ENCODE measurements at regions not wholly inside any gene's neighbourhood (a gene's known extent, or its start where the extent isn't known, plus 50 kb on each side); places are given as distances from the start of the nearest gene placed in this dataset.
"Not testable (repeated sequence)": the region's sequence is repeated elsewhere in the genome, so short reads cannot be mapped to it uniquely, and the experiment has no call there.

DNA sequence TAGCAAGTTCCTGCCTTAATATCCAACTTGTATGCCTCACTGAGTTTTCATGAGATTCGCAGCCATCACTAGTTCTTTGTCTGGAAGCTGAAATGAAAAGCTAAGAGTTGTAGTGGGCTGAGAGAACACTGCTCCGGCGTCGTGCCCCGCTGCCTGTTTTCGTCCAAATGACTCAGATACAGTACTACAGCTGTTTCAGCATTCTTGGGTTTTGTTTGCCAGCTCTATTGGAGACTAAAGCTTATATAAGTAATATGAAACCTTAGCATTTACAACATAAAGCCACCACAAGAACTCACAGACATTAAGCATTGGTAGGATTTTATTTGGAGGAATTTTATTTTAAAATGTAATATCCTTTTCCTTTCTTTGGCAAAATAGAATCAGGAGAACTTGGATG, 299.7 kb downstream of the DLEU7 start:
- no peak for DNase-seq

DNA sequence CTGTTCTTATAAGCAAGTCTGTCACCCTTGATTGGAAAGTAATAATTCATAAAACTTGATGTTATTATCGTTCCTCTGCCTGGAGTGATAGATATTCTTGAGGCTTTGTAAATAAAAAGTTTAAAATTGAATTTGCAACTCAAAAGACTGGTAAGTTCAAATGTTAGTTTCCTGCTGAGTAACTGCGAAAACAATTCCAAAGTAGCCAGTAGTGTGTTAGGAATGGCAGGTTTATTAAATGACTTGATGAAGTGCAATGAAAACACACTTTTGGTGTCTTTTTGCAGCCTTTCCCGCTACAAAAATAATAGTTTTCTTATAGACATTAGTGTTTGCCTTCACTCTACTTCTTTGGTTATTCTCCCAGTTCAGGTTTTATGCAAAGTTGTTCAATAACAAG, 299.3 kb downstream of the DLEU7 start:
- DNase-seq: no peak

DNA sequence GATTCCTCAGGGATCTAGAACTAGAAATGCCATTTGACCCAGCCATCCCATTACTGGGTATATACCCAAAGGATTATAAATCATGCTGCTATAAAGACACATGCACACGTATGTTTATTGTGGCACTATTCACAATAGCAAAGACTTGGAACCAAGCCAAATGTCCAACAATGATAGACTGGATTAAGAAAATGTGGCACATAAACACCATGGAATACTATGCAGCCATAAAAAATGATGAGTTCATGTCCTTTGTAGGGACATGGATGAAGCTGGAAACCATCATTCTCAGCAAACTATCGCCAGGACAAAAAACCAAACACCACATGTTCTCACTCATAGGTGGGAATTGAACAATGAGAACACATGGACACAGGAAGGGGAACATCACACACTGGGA, 296.3 kb downstream of the DLEU7 start:
- not testable (repeated sequence) for DNase-seq

DNA sequence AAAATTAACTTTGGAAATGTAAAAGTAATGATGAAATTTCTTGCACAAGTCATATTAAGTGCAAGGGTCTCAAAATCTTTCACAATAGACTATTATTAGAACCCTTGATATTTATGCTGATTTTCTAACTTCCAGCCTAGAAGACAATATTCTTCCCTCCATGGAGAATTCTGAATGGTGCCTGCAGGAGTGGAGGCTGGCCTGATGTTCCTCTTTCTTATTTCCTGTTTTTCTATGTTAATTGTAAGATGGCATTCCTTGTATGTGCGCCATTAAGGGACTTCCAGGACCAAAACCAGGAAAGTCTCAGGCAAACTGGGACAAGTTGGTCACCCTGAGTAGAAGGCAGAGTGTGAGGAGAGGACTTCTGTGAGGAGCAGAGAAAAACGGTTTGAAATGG, 294.9 kb downstream of the DLEU7 start:
- no peak for DNase-seq

DNA sequence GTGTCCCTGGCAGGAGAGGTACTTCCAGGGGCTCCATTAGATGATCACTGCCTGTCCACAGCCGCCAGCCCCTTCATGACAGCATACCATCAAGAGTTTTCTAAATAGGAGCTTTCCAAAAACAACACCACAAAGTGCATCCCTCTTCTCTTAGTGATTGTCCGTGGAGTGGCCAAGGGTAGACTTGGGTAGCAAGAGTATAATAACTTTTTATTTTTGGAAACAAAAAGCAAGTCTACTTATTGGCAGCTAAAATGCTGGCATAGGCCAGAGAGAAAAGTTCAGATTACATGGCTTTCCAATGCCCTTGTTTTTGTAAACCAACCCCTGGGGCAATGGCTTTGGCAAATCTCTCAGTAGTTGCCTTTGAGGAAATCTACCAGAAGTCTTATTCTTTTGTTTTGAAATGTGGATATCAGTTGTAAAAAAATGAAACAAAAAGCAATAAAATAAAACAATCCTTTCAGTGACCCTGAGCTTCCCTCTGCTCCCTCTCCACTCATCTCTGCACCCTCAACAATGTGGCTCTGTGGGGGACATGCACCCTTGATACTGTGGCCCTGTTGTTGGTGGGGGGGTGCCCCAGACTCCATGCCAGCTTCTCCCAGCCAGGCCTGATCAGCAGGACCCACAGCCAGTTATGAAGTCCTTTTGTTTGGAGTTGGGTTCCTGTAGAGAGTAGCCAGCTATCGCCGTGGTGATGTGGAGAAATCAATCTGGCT, 294.1 kb downstream of the DLEU7 start:
- no peak for DNase-seq

DNA sequence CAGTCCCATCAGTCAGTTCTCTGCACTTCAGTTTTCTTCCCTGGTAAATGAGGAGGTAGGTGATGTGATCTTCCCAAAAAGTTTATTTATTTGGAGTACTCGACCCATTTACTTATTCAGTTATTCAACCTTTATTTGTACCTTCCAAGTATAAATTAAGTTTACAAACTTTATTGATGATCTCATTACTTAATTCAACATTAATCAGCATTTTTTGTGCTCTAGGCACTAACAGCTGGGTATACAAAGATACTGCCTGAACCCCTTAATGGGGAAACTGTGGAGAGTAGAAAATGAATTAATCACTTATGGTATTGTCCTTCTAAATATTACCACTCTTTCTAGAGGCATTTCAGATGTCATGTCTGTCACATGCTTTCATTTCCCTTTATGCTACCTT, 293.3 kb downstream of the DLEU7 start:
- no peak for DNase-seq

DNA sequence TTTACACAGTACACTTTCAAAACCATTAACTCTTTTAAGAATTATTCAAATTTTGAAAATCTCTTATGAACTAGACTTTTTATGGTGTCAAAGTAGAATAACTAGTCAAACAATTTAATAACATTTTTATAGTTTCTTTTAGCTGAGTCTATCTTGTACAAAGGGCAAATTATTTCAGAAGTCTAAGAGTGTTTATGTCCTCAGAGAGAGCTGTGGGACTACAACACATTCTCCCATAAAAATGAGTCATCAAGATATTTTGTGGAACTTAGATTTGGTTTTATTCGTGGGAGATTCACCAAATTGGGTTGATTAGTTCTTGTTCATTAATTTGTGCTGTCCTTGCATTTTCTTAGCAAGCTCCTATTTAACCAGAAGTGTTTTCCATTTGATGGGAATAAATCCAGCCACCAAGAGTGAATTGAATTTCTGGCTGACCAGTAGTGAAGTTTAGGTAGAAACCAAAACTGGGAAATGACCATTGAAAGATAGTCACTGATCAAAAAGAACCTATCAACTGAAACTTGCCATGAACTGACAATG, 291.0 kb downstream of the DLEU7 start:
- DNase-seq: no peak

DNA sequence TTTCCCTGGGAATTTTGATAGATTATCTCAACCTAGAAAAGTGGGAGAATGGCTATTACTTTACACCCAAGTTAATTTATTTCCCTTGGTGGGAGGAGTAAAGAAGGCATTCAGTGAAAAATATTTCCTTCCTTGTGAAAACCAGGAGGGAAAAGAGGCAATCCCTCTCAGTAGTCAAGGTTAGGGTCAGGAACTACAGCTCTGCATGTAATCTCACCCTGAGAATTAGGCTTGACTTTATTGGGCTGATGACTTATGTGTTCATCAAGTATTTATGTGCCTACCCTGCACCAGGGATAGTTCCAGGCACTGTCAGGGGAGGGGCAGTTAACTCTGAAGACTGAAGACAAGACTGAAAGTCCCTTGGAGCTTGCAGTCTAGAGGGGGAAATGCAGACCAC, 281.8 kb downstream of the DLEU7 start:
- no peak for DNase-seq

DNA sequence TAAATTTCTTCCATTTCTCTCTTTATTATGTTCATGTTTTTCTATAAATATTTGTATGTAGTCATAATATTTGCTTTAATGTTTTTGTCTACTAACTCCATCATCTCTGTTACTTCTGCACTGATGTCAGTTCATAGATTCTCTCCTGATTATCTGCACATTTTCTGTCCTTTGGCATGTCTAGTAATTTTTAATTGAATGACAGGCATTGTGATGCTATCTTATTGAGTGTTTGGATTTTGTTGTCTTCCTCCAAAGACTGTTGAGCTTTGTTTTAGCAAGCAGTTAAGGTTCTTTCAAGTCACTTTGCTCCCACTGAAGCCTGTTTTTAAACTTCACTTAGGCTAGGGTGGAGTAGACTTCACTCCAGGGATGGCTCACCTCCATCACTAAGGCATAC, 276.8 kb downstream of the DLEU7 start:
- DNase-seq: no peak

DNA sequence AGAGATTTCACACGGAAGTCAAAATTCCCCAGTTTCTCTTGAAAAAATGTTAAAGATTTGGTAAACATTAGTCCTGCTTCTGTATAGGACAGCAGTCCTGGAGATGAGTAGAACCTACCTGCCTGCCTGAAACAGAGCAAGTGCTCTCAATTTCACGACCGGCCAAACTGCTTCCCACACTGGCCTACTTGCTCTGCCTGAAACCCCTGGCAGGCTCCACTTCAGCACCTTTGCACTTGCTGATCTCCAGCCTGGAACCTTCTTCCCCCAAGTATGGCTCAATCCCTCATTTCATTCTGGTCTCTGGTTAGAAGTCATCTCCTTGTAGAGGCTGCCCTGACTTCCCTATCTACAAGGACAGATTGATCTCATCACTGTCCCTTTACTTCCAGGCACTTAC, 271.4 kb downstream of the DLEU7 start:
- DNase-seq: no peak

DNA sequence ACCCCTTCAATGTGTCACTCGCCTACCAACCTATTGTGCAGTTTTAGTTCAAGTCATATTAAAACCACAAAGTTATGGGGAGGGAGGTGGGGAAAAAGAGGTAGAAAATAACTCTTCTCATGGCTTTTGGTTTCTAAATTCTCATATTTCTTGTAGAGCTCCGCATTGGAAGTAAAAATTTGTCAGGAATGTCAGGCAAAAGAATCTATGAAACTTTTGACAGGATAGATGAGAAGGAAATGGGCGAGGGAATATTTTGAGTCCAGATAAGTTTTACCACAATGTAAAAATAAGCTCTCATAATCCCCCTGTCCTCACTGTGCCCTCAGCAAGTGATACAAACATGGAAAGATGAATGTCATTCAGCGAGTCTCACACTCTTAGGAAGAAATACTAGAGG, 270.4 kb downstream of the DLEU7 start:
- no peak for DNase-seq

DNA sequence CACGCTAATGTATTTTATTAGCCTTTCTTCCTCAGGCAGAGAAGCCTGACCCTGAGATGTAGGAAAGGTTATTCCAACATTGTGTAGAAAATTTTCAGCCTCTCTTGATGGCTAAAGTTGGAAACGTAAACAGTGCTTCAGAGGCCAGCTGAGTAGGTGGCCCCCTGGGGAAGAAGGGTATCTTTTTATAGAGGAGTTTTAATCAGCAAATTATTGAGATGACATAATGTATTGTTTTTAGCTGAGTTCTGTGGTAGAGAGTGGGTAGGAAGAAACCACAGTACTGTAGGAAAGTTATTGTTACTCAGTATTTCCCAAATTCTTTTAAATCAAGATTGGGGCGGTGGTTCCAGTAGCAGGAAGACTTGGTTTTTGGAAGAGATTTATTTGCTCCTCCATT, 268.8 kb downstream of the DLEU7 start:
- DNase-seq: no peak

DNA sequence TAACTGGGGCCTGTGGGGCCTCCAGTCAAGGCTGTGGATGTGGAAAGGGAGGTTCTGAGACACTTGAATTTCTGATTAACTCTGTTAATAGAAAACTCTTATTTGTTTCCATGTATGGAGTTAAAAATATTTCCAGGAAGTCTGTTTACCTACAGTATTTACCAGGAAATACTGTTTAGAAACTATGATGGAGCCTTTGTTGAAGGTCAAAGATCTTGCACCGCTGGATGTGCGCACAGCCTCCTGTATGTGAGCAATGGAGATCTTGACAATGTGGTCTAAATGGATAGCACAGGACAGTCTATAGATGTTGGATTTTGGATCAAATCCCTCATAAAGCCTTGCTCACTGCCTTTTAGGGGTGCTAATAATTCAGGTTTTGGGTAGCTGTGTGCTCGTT, 268.4 kb downstream of the DLEU7 start:
- DNase-seq: no peak

DNA sequence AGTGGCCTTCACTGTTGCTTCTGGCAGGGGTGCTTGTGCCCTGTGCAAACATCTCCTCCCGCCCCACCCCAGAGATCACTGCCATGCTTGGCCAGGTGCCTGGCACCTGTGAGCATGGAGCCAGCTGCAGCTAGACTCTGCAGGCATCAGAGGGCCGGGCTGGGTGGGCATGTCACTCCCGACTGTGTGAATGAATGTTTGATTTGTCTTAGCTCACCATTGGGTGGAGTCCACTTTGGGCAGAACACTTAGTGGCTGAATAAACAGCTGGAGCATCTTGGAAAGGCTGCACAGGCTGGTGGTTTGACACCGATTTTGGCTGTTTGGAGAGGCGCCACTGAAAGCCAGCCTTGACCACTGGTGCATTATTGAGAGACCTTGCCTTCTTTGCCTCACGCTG, 267.3 kb downstream of the DLEU7 start:
- DNase-seq: no peak

DNA sequence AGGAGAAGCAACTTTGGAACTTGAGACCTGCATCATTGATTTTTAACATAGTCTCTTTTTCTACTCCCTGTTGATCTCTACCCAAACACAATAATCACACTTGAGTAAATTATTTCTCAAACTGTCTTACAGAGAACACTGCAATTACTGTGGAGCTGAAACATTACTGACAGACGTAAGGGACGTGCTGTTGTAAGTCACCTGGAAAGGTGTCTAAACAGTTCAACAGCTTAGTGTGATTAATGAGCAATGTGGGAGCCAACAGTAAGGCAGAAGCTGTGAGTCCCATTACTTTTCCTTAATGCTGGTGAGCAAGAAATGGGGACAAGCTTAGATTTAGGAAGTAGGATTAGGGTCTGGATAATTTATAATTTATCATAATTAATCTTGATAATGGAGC, 265.7 kb downstream of the DLEU7 start:
- DNase-seq: no peak

DNA sequence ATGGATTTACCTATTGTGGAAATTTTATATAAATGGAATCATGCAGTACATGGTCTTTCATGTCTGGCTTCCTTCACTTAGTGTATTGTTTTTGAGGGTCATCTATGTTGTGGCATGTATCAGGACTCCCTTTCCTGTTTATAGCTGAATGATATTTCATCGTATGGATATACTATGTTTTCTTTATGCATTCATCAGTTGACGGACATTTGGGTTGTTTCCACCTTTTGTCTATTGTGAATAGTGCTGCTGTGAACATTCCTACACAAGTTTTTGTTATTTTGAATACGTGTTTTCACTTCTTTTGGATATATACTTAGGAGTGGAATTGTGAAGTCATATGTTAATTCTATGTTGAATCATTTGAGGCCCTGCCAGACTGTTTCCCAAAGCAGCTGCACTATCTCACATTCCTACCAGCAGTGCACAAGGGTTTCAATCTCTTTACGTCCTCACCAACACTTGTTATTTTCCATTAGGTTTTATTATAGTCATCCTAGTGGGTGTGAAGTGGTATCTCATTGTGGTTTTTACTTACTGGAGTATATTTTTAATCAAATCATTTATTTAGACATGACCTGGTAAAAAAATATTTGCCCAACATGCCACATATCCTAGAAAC, 262.7 kb downstream of the DLEU7 start:
- no peak for DNase-seq

DNA sequence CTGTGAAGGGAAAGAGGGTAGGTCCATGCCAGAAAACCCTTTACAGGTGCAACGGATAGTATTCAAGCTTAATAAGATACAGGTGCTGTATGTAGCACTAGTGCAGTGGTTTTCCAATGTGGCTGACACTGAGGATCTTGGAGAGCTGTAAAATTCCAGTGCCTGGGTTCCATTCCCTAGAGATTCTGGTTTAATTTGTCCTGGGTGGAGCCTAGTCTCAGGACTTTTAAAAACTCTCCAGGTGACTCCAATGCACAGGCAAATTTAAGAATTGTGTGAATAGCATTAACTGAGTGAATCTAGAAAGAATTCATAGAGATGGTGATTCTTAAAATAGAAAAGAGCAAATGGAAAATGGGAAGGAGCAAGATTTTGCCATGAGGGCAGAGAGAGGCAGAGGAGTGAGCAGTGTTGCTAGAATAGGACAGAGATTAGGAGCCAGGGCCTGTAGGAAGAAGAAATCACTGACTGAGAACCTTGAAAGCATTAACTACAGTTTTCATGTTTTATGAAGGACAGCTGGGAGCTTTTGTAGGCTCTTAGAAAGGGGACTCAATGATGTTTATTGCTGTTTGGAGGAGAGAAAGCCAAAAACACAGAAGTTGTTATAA, 261.8 kb downstream of the DLEU7 start:
- DNase-seq: no peak

DNA sequence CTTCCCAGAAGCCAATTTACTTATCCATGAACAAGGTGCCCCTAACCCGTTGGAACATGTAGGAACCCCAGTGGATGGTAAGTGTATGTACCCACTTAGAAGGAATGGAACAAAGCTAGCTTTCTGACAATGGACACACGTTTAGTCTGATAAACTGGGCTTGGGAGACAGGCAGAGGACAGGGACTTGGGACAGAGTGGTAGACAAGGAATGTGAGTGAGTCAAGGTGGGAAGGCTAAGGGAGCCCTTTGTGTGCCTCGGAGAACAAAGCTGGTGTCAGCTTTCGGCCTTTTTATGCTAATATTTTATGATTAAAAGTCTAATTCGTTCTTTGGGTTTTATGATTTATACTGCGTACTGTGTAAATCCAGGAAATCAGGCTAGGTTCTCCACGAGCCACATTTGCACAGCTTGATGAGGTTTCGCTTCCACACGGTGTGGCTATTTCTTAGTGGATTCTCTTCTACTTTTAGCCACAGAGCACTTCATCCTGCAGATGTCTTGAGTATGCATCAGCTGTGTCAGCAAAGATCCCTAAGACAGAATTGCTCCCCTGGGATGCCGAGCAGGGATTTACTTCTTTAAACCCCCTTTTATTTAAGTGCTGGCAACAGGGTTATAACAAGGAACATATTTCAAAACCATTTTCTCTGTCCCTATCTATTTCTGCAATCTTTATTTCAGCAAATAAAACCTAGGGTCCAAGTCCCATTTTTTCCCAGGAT, 258.5 kb downstream of the DLEU7 start:
- no peak for DNase-seq

DNA sequence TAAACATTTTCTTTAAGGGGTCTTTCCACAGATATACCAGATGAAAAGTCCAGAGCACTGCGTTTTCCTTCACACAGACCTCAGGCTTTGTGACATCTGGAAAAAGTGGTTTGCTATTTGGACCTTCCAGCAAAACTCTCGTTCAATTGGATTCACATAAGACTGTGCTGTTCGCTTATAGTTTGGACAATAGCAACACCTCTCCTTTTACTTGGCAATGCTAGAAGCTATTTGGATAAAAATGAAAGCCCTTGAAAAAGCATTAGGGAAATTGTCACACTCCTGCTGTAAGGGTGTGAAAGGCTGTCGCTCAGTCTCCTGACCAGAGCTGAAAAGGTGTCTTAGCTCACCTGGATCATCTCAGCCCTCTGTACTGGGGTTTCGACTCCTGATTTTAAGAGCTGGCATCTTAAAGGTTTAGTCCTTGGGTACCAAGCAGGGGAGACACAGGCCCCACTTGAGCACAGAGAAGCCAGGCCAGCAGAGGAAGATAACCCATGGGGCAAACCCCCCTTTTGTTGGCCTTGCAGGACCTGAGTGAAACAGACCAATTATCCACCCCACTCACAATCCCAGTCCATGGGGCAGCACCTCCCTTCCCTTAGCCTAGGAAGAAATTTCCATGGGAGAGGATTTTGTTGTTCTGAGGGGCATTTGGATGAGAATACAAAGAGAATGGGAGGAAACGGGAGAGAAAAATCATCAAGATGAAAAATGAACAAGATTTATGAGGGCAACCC, 257.6 kb downstream of the DLEU7 start:
- no peak for DNase-seq

DNA sequence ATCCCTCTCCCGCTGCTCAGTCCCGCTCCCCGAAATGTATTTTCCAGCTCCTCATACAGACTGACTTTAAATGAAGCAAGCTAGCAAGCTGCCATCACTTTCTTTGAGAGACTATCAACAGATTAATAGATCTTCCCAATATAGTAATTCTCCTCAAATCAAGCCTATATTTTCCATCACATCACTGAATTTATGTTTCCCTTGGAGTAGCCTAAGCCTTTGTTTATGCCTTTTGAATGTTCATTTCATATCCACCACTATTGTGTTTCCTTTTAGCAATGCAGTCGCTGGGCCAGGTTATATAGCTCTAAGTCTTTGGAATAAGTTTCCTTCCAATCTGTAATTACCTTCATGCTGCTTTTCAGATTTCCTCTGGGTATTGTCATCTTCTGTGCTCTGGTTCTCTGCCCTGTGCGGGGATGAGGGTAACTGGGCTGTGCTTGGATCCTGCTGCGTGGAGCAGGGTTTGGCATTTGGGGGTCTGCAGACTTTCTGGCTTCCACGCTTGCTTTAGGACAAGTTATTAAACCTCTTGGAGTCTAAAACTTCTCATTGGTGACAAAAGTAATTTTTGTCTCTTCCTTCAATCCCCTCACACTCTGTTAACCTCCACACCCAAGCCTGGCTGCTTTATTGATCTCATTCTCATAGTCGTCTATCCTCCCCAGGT, 256.9 kb downstream of the DLEU7 start:
- no peak for DNase-seq

DNA sequence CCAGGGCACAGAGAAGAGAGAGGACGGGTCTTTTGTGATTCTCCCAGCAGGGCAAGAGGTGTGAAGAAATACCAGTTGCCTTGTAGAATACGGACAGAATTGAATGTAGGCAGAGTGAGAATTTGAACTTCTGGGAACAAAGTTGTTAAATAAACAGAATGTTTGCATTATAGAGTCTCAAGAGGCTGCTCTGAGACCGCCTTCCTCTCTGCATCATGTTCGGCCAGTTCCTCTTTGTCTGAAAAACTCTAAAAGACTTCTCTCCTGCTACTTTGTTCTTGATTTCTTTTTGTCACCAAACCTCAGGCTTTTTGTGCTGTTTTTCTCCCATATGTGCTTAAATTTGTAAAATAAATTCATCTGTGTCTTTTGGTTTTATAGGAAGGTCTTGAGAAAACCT, 256.4 kb downstream of the DLEU7 start:
- DNase-seq: no peak

DNA sequence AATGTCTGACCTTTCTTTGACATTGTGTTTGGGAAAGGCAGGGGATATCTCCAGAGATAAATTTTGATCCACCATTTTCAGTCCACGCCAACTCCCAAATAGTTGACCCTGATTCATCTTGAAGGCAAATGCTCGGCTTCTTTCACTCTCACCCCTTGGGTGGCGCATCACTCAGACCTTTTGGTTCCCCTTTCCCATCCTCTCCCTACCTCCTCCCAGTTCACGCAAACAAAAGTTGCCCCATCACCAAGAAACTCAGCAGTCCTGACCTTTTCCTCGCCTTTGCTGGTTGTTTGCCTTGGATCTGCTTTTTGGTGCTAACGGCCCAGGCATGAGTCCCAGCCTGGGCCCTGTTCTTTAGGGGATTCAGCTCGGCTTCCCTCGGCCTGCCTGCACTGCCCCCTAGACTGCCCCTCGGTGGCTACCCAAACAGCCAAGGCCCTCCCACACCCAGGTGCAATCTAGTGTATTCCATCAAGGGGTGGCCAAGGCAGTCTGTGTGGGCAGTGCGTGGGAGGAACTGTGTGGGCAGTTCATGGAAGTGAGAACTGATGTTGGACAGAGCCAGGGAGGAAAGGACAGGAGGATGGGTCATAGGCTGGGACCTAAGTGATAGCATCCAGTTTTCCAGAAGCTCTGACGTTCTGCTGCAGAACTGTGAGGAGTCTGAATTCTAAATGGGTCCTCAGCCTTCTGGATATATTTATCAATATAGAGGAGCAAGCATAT, 255.7 kb downstream of the DLEU7 start:
- no peak for DNase-seq
